GM18507 (cell line): ENCODE measurements at regions not wholly inside any gene's neighbourhood (a gene's known extent, or its start where the extent isn't known, plus 50 kb on each side); places are given as distances from the start of the nearest gene placed in this dataset.

Experiments used
- DNase-seq: peaks from one replicate; pipeline ENCODE4 v3.0.0; 2011; ENCODE audit warnings: low read depth; ENCODE audit not compliant: insufficient read length; ENCODE audit errors: extremely low spot score
- FAIRE-seq: peaks from 2 replicates; lab custom pipeline; 2011; peaks lifted over from hg19 to GRCh38; lab: Jason Lieb, UNC

GRCh38 chrX:148426467-148426866 is 74.0 kb upstream of the AFF2 start:
- no peak for DNase-seq
- no peak for FAIRE-seq

DNA sequence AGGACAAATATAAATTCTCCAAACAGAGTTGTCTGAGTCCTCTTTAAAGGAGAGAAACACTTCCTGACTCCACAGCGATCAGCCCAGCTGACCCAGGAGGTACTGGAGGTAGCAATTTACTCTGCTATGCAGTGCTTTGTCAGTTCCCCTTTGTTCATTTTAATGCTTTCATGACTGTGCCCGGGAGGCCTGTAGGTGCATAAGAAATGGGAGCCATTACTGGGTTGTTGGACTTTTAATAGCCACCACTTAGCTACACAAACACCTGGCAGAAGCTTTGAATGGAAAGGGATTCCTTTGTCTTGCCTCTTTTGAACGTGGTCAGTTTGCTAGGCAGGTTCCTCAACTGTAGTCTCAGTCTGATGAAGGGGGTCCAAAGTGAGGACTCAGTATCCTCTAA is 59.0 kb upstream of the AFF2 start:
- FAIRE-seq (no peak), DNase-seq (no peak)

DNA sequence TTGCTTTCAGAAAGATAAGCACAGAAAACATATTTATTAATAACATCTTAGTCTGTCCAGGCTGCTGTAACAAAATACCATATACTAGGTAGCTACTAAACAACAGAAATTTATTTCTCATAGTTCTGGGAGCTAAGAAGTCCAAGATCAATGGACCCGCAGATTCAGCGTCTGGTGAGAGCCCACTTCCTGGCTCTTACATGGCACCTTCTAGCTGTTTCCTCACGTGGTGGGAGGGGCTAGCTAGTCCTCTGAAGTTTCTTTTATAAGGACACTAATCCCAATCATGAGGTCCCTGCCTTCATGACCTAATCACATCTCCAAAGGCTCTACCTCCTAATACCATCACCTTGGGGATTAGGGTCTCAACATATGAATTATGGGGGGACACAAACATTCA is 57.2 kb upstream of the AFF2 start:
- FAIRE-seq (no peak), DNase-seq (no peak)

DNA sequence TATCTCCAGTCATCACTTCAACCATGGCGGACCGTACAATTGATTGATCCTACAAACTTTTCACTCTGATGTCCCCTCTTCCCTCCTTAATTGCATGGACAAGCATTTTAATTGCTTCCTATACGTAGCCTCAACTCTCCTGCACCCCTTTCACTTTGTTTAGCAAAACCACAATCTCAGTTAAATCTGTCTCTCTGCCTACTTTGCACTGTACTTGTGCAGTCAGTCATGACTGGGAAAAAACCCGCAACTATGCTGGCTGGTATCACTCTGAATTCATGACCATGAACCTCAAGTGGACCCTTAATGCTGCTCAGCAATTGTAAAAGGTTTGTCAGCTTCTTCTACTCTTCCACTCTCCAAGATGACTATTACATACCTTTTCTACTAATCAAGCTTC is 51.7 kb upstream of the AFF2 start:
- DNase-seq (no peak), FAIRE-seq (peak; percentile 66)
